Transverse colon (tissue), 3 donors: ENCODE measurements at regions not wholly inside any gene's neighbourhood (a gene's known extent, or its start where the extent isn't known, plus 50 kb on each side); places are given as distances from the start of the nearest gene placed in this dataset.

ENCODE experiments used
- POLR2A ChIP-seq: fragments of 450-650 bp; IDR thresholded peaks from one replicate; pipeline ENCODE4 v1.6.1; 2016; ENCODE audit warnings: antibody characterized with exemption, mild to moderate bottlenecking, moderate library complexity
- TF ChIP-seq, protein P1 (sequence below), 5 experiments: fragments of 200-600 bp in 3 of 5; fragments of 450-650 bp in 2 of 5; sonication (generic) in 3 of 5; IDR thresholded peaks; 1 replicate in 2 of 5; 2 replicates in 3 of 5; pipeline ENCODE4 v1.5.1; 2016 to 2017; ENCODE audit warnings: antibody characterized with exemption in 5 of 5, inconsistent platforms in 3 of 5, mild to moderate bottlenecking in 2 of 5, moderate library complexity in 1 of 5

DNA sequence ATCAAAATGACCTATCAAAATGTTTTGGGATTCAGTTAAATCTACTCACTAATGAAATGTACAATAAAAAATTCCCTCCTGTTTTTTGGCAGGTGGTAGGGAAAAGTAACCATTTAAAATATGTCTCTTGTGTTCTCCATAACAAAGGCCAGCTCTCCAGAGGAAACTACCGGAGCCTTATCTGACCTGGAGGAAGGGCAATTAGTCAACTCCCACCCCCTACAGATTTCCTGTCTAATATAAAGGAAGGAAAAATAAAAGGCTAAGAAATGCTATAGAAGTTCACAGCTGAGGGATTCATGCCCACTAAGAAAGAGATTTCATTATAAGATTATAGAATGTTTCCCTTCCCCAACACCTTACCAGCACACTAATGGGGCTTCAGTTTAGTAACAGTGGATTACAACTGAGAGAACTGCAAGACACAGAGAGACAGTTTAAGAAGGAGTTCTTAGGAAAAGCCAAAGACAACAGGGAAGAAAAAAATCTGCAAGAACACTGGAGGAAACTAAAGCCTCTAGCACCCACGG is 376.5 kb upstream of the KCNMB2 start:
- TF ChIP-seq, protein P1, sequence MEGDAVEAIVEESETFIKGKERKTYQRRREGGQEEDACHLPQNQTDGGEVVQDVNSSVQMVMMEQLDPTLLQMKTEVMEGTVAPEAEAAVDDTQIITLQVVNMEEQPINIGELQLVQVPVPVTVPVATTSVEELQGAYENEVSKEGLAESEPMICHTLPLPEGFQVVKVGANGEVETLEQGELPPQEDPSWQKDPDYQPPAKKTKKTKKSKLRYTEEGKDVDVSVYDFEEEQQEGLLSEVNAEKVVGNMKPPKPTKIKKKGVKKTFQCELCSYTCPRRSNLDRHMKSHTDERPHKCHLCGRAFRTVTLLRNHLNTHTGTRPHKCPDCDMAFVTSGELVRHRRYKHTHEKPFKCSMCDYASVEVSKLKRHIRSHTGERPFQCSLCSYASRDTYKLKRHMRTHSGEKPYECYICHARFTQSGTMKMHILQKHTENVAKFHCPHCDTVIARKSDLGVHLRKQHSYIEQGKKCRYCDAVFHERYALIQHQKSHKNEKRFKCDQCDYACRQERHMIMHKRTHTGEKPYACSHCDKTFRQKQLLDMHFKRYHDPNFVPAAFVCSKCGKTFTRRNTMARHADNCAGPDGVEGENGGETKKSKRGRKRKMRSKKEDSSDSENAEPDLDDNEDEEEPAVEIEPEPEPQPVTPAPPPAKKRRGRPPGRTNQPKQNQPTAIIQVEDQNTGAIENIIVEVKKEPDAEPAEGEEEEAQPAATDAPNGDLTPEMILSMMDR (IDR thresholded peaks at IDR 0.05), result no peak
- no peak for TF ChIP-seq POLR2A
